GM21367 (cell line): ENCODE measurements at regions not wholly inside any gene's neighbourhood (a gene's known extent, or its start where the extent isn't known, plus 50 kb on each side); places are given as distances from the start of the nearest gene placed in this dataset.
"Not testable (repeated sequence)": the region's sequence is repeated elsewhere in the genome, so short reads cannot be mapped to it uniquely, and the experiment has no call there.

ENCODE experiments used
- ATAC-seq: cut with Tn5 transposase; IDR thresholded peaks from one replicate; pipeline ENCODE4 v1.9.1; 2021; ENCODE audit not compliant: unreplicated experiment

DNA sequence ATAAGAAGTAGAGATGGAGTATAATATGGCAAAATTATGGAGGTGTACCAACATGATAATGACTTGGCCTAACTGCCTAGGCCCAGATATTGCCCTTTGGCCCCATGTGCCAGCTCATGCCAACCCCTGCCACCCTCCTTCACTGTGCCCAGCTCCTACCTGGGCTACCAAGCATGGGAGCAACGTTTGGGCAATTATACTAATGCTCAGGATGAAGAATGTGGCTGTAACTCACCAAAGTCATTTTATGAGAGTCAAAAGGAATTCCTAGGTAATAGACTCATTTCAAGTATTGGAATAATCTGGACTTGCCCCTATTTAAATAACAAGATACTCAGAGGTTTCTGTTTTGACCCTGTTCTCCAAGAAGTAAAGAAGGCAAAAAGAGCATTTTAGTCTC lies 240.2 kb upstream of the IL12A start:
- ATAC-seq, result no peak

DNA sequence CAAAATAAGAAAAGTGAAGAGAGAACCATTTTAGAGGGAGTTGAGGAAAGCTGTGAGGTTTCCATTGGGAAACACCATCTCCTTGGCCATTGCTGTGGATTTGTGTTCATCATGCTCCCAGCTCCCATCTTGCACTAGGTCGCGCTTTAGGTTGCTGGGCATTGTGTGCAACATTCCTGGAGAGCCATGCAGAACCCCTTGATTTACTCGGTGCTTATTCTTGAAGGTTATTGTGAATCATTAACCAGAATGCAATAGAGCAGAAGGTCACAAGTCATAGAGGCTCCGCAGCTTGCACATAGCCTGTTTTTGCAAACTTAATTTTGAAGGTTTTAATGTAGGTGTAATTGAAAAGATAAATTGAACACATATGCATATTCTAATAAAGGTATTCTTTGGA lies 239.2 kb upstream of the IL12A start:
- ATAC-seq, result no peak

DNA sequence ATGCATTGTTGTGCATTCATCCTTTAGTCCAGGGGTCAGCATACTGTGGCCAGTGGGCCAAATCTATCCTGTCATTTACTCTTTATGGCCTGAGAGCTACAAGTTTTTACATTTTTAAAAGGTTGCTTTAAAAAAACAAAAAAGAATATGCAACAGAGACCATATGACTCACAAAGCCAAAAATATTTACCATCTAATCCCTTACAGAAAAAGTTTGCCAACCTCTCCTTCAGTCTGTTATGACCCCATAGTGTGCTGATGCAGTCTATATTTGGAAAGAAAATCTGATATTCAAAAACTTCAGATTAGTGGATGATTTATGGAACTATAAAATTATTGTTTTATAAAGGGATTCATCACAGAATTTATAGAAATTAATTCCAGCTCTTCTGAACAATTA lies 237.5 kb upstream of the IL12A start:
- ATAC-seq, result no peak

DNA sequence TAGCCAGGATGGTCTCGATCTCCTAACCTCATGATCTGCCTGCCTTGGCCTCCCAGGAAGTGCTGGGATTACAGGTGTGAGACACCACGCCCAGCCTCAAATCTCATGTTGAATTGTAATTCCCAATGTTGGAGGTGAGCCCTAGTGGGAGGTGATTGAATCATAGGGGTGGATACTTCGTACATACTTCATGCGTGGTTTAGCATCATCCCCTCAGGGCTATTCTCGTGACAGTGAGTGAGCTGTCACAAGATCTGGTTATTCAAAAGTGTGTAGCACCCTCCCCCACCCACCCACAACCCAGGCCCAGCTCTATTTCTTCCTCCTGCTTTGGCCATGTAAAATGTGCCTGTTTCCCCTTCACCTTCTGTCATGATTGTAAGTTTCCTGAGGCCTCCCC lies 236.9 kb upstream of the IL12A start:
- no peak for ATAC-seq

DNA sequence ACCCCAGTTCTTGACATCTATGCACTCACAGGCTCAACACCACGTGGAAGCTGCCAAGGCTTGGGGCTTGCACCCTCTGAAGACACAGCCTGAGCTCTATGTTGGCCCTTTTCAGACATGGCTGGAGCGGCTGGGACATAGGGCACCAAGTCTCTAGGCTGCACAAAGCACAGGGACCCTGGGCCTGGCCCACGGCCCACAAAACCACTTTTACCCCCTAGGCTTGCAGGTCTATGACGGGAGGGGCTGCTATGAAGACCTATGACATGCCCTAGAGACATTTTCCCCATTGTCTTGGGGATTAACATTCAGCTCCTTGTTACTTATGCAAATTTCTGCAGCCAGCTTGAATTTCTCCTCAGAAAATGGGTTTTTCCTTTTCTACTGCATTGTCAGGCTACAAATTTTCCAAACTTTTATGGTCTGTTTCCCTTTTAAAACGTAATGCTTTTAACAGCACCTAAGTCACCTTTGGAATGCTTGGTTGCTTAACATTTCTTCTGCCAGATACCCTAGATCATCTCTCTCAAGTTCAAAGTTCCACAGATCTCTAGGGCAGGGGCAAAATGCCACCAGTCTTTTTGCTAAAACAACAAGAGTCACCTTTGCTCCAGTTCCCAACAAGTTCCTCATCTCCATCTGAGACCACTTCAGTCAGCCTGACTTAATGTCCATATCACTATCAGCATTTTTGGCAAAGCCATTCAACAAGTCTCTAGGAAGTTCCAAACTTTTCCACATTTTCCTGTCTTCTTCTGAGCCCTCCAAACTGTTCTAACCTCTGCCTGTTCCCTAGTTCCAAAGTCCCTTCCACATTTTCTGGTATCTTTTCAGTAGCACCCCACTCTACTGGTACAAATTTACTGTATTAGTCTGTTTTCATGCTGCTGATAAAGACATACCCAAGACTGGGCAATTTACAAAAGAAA lies 232.1 kb upstream of the IL12A start:
- not testable (repeated sequence) for ATAC-seq

DNA sequence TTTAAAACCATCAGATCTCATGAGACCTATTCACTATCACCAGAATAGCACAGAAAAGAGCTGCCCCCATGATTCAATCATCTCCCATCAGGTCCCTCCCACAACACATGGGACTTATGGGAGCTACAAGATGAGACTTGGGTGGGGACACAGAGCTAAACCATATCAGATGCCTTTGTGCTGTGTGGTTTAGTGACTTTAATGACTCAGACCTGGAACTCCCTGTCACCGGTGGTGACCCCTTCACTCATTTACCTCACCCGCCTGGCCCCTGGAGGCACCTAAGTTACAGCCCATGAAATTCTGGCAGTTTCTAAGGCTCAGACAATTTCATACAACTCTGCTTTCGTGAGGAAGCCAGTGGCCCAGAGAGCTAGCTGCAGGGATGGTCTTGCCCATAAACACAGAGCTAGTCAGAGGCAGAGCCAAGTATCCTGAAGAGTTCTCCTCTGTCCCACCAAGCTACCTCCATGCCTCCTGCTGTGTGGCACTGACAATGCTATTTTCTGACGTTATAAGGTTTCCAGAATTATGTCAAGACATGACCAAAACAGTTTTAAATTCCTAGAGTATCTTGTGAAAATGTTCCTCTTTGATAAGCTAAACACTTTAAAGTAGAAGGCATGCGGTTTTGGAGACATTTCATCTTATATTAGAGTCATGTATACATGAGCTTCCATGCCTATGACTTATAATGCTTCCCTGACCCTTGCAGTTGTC lies 231.1 kb upstream of the IL12A start:
- no peak for ATAC-seq

DNA sequence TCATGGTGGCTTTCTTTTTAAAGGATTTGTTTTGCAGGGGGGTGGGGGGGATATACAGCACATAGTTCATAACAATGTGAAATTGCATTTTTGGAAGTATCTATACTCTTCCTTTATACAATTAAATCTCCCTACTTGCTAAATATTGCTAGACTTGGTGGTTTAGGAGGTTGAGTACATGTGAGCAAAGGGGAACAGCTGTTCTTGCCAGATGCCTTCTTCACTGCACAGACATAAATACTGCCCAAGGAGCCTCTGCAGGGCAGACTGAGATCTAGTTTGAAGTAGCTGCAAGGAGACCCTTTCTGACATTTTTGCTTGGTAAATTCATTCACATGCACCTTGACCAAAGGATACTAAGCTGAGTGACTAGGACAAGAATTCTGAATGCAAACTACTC lies 228.6 kb upstream of the IL12A start:
- no peak for ATAC-seq

DNA sequence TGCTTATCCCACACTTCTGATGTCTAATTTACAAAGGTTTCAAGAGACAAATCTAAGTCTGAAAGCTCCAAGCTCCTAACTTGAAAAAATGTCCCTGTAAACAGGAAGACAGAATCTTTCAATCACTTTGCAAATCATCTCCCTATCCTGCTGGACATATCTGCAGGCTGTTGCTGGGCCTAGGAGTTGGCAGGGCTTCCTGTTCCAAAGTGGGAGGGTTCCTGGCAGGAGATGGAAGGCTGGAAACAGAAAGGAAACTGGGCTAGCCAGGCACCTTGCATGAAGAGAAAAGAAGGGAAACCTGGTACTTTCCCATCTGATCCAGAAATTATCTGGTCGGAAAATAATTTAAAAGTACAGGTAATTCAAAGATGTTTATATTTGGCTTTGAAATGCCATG lies 227.3 kb upstream of the IL12A start:
- no peak for ATAC-seq

DNA sequence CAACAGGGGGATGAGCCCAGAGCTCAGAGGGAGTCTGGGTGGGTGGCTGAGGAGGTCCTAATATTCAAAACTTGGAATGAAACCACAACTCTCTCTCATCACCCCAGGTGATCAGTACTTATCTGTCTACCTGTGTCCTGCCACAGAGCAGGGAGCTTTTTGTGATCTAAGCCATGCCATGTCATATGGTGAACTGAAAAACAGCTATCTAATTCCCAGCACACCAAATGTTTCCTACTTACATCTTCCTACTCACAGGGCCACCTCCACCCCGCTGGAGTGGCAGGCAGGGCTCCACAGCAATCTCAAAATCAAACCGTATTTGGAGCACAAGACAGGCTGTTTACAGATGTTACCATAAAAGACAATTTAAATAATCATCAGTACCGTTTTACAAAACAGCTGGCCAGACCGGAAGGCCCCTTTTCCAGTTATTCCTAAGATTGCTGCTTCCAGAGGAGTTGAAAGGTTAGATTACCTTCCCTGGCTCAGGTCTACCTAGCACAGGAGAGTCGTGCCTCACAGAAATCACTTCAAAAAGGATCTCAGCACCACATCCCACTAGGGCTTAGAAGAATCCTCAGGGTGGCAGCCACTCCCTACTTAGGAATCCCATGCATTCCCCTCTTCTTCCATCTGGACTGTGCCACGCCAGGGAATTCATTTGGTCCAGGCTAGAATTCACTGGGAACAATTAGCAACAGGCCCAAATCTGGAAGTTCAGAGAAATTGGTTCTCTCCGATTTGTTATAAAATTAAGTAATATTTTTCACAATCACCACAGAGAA lies 226.6 kb upstream of the IL12A start:
- no peak for ATAC-seq

DNA sequence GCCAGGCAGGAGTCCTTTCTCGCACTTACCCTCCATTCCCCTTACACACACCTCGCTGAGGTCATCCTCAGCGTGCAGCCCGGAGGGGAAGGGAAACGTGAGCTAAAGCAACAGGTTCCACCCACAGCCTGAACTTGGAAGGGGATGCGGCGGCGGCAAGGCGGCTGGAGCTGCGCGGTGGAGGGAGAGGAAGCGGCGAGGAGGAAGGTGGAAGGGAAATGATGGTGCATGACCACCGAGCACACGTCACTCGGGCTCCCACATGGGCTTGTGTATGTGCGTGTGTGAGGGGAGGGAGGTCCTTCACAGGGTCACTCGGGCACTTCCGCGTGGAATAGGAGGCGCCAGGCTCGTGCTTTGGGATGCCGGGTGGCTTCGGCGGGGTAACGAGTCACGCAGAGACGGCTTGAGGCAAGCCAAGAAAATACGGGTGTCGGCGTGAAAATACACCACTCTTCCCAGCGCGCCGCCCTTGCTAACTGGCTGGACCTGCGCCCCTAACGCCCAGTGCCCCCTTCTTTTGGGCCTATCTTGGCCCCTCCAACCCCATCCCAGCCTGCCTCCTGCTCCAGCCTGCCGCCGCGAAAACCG lies 225.5 kb upstream of the IL12A start:
- ATAC-seq, result peak; percentile 26

DNA sequence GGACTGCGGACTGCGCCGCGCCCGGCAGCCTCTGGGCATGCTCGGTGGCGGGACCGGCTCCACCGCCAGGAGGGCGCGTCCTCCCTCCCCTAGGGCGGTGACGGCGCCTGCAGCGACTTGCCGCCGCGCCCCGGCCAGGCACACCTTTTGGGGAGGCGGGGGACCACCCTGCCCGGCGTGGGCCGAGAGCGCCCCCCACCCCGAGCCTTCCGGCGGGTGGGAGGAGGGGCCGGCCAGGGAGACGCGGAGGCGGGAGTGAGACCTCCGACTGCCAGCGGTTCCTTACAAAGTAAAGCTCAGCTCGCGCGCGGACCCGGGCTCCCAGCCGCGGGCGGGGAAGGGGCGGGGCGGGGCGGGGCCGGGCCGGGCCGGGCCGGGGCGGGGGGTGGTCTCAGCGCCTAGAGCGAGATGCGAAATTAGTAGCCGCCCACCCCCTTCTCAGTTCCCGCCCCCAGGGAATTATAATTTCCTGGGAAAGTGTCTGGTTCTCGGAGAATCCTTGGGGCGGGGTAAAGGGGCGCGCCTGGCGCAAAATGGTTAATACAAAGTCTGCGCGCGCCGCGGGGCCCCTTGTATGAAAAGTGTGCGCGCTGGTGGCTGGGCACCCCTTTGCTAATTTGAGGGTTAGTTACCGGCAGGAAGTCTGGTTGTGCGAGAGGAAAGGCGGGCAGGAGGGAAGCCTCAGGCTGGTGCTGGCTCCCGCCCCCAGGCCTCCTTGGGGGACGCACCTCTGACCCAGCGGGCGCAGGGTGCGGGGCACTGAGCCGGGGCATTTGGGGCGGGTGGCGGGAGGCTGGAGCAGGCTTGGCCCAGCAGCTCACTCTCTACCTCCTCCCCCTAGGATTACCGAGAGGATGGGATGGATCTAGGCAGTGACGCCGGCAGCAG lies 224.8 kb upstream of the IL12A start:
- peak; percentile 71 for ATAC-seq

DNA sequence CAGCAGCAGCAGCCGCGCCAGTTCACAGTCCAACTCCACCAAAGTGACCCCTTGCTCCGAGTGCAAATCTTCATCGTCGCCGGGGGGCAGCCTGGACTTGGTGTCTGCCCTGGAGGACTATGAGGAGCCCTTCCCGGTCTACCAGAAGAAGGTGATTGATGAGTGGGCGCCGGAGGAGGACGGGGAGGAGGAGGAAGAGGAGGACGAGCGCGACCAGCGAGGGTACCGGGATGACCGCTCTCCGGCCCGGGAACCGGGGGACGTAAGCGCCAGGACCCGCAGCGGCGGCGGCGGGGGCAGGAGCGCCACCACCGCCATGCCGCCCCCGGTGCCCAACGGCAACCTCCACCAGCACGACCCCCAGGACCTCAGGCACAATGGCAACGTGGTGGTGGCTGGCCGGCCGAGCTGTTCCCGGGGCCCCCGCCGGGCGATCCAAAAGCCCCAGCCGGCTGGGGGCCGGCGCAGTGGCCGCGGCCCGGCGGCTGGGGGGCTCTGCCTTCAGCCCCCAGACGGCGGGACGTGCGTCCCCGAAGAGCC lies 224.1 kb upstream of the IL12A start:
- ATAC-seq, result no peak

DNA sequence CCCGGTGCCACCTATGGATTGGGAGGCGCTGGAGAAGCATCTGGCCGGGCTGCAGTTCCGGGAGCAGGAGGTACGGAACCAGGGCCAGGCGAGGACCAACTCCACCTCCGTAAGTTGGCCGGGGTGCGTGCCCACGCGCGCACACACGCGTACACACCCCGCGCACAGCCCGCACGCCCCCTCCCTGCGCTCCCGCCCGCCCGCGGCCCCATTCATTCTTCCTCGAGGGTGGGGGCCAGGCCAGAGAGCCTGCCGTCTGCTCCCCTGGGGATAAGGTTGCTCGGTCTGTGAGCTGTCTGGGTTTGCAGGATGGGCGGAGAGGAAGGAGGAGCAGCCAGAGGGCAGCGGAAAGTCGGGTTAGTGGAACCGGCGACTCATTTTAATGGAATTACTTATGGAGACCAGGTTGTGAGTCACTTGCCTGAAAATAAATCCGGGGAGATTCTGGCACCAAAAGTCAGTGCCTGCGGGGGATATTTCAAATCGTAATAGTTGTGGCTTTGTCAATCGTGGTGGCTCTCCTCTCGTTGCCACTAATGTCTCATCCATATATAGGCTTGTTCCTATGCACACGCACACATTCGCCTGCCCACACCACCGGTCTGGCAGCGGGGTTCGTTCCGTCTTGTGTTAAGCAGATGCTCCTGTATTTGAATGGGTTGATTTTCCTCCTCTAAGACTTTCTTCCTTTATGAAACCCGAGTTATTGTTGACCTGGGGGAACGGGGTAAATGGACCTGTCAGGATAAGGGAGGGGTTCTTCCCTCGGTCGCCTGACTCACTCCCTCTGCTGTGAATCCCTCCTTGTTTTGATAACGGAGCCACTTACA lies 223.4 kb upstream of the IL12A start:
- ATAC-seq, result no peak

DNA sequence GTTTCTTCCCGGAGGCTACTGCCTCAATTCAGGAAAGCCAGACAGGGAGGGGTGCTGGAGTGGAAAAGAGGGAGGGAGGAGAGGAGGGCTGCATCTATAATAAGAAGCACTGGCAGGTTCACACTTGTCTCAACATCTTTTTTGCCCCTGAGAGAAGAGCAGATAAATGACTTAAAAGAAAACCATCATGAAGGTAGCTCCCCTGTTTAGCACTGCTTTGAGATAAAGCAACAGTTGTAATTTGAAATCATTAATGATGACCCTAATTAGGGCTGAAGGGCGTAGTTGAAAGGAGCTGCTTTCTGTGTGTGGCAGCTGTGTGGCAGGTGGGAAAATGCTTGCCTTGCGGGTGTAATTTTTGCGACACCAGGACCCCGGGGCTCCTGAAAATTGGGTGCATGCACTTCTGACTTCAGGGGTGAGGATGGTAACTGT lies 222.8 kb upstream of the IL12A start:
- ATAC-seq, result no peak

DNA sequence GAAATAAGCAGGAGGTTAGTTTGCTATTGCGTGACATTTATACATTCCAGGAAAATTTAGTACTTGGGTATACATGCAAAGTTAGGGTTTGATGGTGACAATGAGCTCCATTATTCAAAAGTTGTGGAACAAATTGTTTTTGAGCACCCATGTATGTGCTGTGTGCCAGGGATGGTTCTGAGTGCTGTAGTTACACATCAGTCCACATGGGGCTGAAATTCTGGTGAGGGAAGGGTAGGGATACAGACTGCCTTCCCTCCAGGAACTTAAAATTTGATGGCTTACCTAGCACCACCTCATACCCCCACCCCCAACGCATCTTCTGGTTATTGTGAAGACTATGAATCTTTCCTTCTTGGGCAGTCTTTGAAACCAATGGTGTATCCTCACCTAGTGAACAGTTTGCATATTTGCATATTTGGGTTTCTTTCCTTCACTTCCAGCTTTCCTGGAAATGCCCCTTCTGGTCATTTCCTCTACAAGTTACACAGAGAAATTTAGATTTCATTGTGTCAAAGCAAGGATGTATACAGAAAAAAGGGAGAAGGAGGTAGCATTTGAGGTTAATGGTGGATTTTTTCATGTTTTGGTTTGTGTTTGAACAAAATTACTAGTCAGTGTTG lies 222.0 kb upstream of the IL12A start:
- no peak for ATAC-seq

DNA sequence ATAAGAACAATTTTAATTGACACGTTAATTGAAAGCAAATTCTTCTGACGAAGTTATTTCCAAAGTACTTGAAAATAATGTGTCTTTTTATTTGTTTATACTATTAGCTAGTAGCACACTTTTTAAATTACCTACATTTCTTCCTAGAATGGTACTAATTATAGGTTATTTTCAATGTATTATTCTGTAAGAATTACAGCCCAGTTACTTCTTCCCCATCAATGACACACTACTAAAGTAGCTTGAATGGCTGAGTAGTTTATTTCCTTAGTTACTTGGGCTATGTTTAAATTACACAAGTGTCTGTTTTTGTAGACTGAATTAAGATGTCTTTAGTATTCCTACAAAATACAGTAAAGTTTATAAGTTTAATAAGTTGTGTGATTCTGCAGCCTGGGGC lies 217.6 kb upstream of the IL12A start:
- ATAC-seq, result no peak

DNA sequence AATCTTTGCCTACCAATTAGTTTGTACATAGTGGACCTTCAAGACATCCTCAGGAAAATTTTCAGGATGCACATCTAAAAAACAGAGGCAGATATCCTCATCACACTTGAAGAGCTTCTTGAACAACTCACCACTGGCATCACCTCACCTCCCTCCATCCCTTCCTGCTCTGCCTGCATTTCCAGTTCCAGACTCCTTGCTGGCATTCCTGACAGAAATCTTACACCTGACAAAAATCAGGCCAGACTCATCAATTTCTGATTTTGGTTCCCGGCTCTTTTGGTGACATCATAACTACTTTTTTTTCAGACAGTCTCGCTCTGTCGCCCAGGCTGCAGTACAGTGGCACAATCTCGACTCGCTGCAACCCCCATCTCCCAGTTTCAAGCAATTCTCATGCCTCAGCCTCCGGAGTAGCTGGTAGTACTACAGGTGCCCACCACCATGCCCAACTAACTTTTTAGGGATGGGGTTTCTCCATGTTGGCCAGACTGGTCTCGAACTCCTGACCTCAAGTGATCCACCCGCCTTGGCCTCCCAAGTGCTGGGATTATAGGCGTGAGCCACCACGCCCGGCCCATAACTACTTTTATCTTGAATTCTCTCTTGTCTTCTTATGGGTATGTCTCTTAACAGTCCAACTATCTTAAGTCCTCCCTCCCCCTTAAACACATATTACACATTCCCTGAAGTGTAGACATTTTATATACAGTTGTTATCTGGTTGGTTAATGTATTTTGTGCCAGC lies 216.6 kb upstream of the IL12A start:
- ATAC-seq, result no peak

DNA sequence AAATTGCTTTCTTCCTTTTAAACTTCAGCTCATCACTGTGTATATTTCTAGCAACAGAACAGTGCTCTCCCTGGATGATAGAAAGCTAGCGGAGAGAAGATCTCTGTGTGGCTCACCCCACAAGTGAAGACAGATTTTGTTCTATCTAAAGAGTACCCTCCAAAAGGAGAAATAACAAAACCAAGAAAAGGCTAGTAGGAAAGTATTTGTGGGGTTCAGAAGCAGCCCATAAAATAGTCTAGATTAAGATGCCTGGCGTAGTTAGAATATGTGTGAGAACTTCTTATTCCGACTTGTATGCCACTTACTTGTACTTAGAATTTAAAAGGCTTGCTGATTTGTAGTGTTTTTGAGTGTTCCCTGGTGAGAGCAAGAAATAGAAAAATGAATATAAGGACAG lies 214.9 kb upstream of the IL12A start:
- no peak for ATAC-seq
